DOHH2 (cell line): ENCODE measurements at regions not wholly inside any gene's neighbourhood (a gene's known extent, or its start where the extent isn't known, plus 50 kb on each side); places are given as distances from the start of the nearest gene placed in this dataset.

ENCODE experiments used
- EZH2phosphoT487 ChIP-seq: fragments of 200-600 bp; sonication (generic); IDR thresholded peaks from 2 replicates; pipeline ENCODE4 v1.6.1; 2017; ENCODE audit warnings: borderline replicate concordance, mild to moderate bottlenecking, antibody characterized with exemption, low read length, moderate library complexity, mixed read lengths
- TF ChIP-seq, protein P1 (sequence below): fragments of 200-600 bp; sonication (generic); IDR thresholded peaks from one replicate; pipeline ENCODE4 v1.5.1; 2014; ENCODE audit warnings: antibody characterized with exemption, mild to moderate bottlenecking, low read depth, low read length; ENCODE audit not compliant: poor library complexity, severe bottlenecking

DNA sequence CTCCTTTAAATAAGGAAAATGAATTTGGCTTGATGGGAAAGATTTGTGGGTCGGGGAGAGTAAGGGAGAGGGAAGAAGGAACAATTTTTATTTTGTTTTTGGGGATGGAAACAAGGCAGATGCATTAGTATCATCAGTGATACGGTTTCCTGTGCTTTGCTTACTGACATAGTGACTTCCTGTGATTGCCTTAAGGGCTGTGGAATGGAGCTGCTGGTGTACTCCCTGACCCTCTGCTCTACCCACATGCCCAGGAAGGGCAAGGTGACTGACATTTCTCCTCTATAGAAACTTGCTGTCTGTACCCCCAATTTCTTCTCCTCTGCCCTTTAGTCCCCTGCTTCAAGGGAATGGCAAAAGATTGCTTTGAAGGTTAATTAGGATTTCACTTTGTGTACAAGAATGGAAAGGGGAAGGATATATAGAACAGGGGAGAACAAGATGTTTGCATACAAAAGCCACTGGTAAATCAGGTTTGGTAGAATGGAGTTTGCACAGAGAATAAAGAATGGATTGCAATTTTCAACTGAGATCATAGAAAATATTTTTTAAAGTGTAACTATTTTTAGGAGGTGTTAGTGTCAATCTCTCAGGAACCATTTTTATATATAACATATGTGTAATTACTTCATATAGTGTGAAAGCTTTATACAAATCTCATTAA, 129.0 kb upstream of the AGR3 start:
- TF ChIP-seq, protein P1, sequence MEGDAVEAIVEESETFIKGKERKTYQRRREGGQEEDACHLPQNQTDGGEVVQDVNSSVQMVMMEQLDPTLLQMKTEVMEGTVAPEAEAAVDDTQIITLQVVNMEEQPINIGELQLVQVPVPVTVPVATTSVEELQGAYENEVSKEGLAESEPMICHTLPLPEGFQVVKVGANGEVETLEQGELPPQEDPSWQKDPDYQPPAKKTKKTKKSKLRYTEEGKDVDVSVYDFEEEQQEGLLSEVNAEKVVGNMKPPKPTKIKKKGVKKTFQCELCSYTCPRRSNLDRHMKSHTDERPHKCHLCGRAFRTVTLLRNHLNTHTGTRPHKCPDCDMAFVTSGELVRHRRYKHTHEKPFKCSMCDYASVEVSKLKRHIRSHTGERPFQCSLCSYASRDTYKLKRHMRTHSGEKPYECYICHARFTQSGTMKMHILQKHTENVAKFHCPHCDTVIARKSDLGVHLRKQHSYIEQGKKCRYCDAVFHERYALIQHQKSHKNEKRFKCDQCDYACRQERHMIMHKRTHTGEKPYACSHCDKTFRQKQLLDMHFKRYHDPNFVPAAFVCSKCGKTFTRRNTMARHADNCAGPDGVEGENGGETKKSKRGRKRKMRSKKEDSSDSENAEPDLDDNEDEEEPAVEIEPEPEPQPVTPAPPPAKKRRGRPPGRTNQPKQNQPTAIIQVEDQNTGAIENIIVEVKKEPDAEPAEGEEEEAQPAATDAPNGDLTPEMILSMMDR = no peak
- TF ChIP-seq EZH2phosphoT487 = no peak
